ENCODE measurements at regions not wholly inside any gene's neighbourhood (a gene's known extent, or its start where the extent isn't known, plus 50 kb on each side); places are given as distances from the start of the nearest gene placed in this dataset.

GRCh38 chr4:113835005-113835404, 73.5 kb upstream of the CAMK2D start:
- TF ChIP-seq CTCF (IDR thresholded peaks at IDR 0.05) (no peak), POLR2A (IDR thresholded peaks at IDR 0.05) (no peak), EP300 (IDR thresholded peaks at IDR 0.05; ENCODE audit: low read depth) (no peak), POLR2AphosphoS5 (IDR thresholded peaks at IDR 0.05) (no peak)

Data from transverse colon (tissue), 4 donors.